Trophoblast cell (in vitro differentiated cells and primary cell): ENCODE measurements at regions not wholly inside any gene's neighbourhood (a gene's known extent, or its start where the extent isn't known, plus 50 kb on each side); places are given as distances from the start of the nearest gene placed in this dataset.

Source experiments
- DNase-seq, 2 donors: peaks; one replicate each; pipeline ENCODE4 v3.0.0-alpha.2; 2016
- H2AFZ ChIP-seq: 2 replicates; pipeline ENCODE4 v1.6.1; 2013; ENCODE audit warnings: low read length, moderate library complexity, mild to moderate bottlenecking; ENCODE audit not compliant: insufficient read depth, poor library complexity
- H2AK5ac ChIP-seq: 2 replicates; pipeline ENCODE4 v1.6.1; 2013; ENCODE audit warnings: mild to moderate bottlenecking, low read length
- H2BK120ac ChIP-seq: 2 replicates; pipeline ENCODE4 v1.6.1; 2013; ENCODE audit warnings: low read length, mild to moderate bottlenecking, moderate library complexity; ENCODE audit not compliant: insufficient read depth, poor library complexity
- H2BK12ac ChIP-seq: 2 replicates; pipeline ENCODE4 v1.6.1; 2013; ENCODE audit warnings: mild to moderate bottlenecking, low read length, moderate library complexity
- H2BK5ac ChIP-seq: 2 replicates; pipeline ENCODE4 v1.6.1; 2013; ENCODE audit warnings: low read length, low read depth, moderate library complexity, mild to moderate bottlenecking; ENCODE audit not compliant: poor library complexity
- H3K14ac ChIP-seq: 2 replicates; pipeline ENCODE4 v1.6.1; 2013; ENCODE audit warnings: mild to moderate bottlenecking, low read length
- H3K18ac ChIP-seq: 2 replicates; pipeline ENCODE4 v1.6.1; 2013; ENCODE audit warnings: mild to moderate bottlenecking, low read length
- H3K23ac ChIP-seq: 2 replicates; pipeline ENCODE4 v1.6.1; 2013; ENCODE audit warnings: low read length
- H3K27ac ChIP-seq: 2 replicates; pipeline ENCODE4 v1.5.1; 2013; ENCODE audit warnings: low read depth, mild to moderate bottlenecking, inconsistent platforms, low read length, moderate library complexity
- H3K27me3 ChIP-seq: 2 replicates; pipeline ENCODE4 v1.6.1; 2013; ENCODE audit warnings: inconsistent platforms, mild to moderate bottlenecking, low read length, moderate library complexity; ENCODE audit not compliant: insufficient read depth
- H3K36me3 ChIP-seq, 2 experiments: 1 replicate in 1 of 2; 2 replicates in 1 of 2; pipeline ENCODE4 v1.6.1; 2013; ENCODE audit warnings: low read length in 2 of 2, mild to moderate bottlenecking in 2 of 2, moderate library complexity in 1 of 2; ENCODE audit not compliant: insufficient read depth in 2 of 2, control insufficient read depth in 1 of 2
- H3K4ac ChIP-seq: 2 replicates; pipeline ENCODE4 v1.6.1; 2013; ENCODE audit warnings: low read depth, mild to moderate bottlenecking, low read length, moderate library complexity
- H3K4me1 ChIP-seq, 2 experiments: 1 replicate in 1 of 2; 2 replicates in 1 of 2; pipeline ENCODE4 v1.6.1; 2013; ENCODE audit warnings: low read length in 2 of 2, mild to moderate bottlenecking in 2 of 2, moderate library complexity in 1 of 2; ENCODE audit not compliant: insufficient read depth in 2 of 2, control insufficient read depth in 1 of 2
- H3K4me2 ChIP-seq: 2 replicates; pipeline ENCODE4 v1.6.1; 2013; ENCODE audit warnings: inconsistent platforms, mild to moderate bottlenecking, low read length, moderate library complexity
- H3K4me3 ChIP-seq: 2 replicates; pipeline ENCODE4 v1.5.1; 2013; ENCODE audit warnings: mild to moderate bottlenecking, low read depth, low read length, inconsistent platforms
- H3K79me1 ChIP-seq: one replicate; pipeline ENCODE4 v1.6.1; 2013; ENCODE audit warnings: low read length
- H3K79me2 ChIP-seq: 2 replicates; pipeline ENCODE4 v1.6.1; 2013; ENCODE audit warnings: low read length, mild to moderate bottlenecking; ENCODE audit not compliant: control insufficient read depth, insufficient read depth, poor library complexity
- H3K9ac ChIP-seq: 2 replicates; pipeline ENCODE4 v1.6.1; 2013; ENCODE audit warnings: mild to moderate bottlenecking, low read length
- H3K9me3 ChIP-seq: 2 replicates; pipeline ENCODE4 v1.6.1; 2013; ENCODE audit warnings: low read depth, mild to moderate bottlenecking, control low read depth, inconsistent platforms, low read length; ENCODE audit not compliant: insufficient read depth
- H4K12ac ChIP-seq: 2 replicates; pipeline ENCODE4 v1.6.1; 2013; ENCODE audit warnings: low read depth, mild to moderate bottlenecking, low read length, moderate library complexity
- H4K8ac ChIP-seq: 2 replicates; pipeline ENCODE4 v1.6.1; 2013; ENCODE audit warnings: low read depth, mild to moderate bottlenecking, low read length, moderate library complexity
- H4K91ac ChIP-seq: one replicate; pipeline ENCODE4 v1.6.1; 2013; ENCODE audit warnings: low read depth, mild to moderate bottlenecking, low read length, moderate library complexity
- WGBS: extraction: QIAGEN DNeasy Blood & Tissue Kit; methylation state at CpG from one replicate; pipeline ENCODE4 v1.1.7; 2013; ENCODE audit warnings: missing lambda C conversion rate; ENCODE audit not compliant: insufficient read length, insufficient coverage; ENCODE audit errors: extremely low coverage; 5-methylcytosine and 5-hydroxymethylcytosine counted together

GRCh38 chr12:98358144-98358543 is 157.2 kb upstream of the TMPO start:
- Histone ChIP-seq H3K36me3 (no peaks in the 10 kb centered on the region), H4K8ac (no peak overlapping the region), H3K27ac (no peak overlapping the region), H3K18ac (no peak overlapping the region), H3K23ac (no peak overlapping the region), H4K91ac (no peak overlapping the region), H3K14ac (no peak overlapping the region), H2BK12ac (no peak overlapping the region), H3K27me3 (no peaks in the 10 kb centered on the region), H3K4me3 (no peak overlapping the region), H3K9me3 (peaks cover 1% of the 10 kb centered on the region), H3K4me2 (no peak overlapping the region), H3K4me1 (no peaks in the 10 kb centered on the region), H3K9ac (no peak overlapping the region), H4K12ac (no peak overlapping the region), H3K79me1 (no peaks in the 10 kb centered on the region), H2AFZ (no peak overlapping the region), H3K79me2 (no peaks in the 10 kb centered on the region), H2BK5ac (no peak overlapping the region), H2AK5ac (no peak overlapping the region), H2BK120ac (no peak overlapping the region), H3K4ac (no peak overlapping the region)
- WGBS = no CpG with 5 or more reads among the region's 2 CpGs
- DNase-seq = no peak

DNA sequence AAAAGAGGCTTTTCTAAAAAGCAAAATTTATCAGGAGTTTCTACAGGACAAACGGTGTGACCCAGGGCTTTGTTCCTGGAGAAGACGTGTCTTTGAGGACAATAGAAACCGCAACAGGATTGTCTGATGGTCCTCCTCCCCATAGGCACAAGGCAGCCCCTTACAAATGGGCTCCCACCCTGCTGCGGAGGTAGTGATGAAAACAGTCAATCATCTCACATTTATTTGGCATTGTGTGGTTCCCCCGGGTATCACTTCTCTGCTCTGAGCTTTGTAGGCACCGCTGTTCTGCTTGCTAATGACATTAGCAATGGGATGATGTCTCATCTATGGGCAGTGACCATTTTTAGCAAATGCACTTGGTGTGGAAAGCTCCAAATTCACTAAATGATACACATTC is 155.5 kb upstream of the TMPO start:
- Histone ChIP-seq H3K23ac (no peak overlapping the region), H3K4me1 (no peaks in the 10 kb centered on the region), H3K9ac (no peak overlapping the region), H3K4me2 (no peak overlapping the region), H3K18ac (no peak overlapping the region), H3K4me3 (no peak overlapping the region), H4K8ac (no peak overlapping the region), H3K27me3 (no peaks in the 10 kb centered on the region), H4K91ac (no peak overlapping the region), H3K4ac (no peak overlapping the region), H4K12ac (no peak overlapping the region), H2AFZ (no peak overlapping the region), H2BK12ac (no peak overlapping the region), H3K36me3 (no peaks in the 10 kb centered on the region), H3K14ac (no peak overlapping the region), H3K79me1 (no peaks in the 10 kb centered on the region), H3K9me3 (peaks cover 1% of the 10 kb centered on the region), H2AK5ac (no peak overlapping the region), H3K79me2 (no peaks in the 10 kb centered on the region), H2BK120ac (no peak overlapping the region), H3K27ac (no peak overlapping the region), H2BK5ac (no peak overlapping the region)
- DNase-seq = no peak
- WGBS = no CpG with 5 or more reads among the region's 6 CpGs

DNA sequence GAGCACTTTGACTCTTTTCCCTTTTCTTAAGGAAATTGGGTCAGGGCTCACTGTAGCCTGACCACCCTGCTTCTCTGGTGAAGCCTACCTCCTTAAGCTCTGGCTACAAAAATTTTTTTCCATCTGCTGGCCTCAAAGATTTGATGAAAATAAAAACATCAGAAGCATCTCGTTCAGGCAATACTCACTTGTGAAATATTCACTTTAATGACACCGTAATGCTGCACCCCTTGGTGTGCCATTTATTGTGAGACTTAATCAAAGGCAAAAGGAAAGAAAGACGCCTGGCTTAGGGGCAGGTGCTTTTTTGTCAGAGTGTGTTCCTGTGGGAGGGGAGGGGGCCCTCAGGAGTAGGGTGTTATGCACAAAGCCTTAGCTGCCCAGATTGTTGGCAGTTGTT is 155.0 kb upstream of the TMPO start:
- Histone ChIP-seq H4K91ac (no peak overlapping the region), H4K8ac (no peak overlapping the region), H3K18ac (no peak overlapping the region), H2AFZ (no peak overlapping the region), H3K9ac (no peak overlapping the region), H3K14ac (no peak overlapping the region), H3K9me3 (peaks cover 1% of the 10 kb centered on the region), H3K4me2 (no peak overlapping the region), H2AK5ac (no peak overlapping the region), H3K4ac (no peak overlapping the region), H2BK5ac (no peak overlapping the region), H3K27ac (no peak overlapping the region), H2BK120ac (no peak overlapping the region), H4K12ac (no peak overlapping the region), H3K36me3 (no peaks in the 10 kb centered on the region), H3K4me3 (no peak overlapping the region), H3K4me1 (no peaks in the 10 kb centered on the region), H3K23ac (no peak overlapping the region), H3K79me1 (no peaks in the 10 kb centered on the region), H3K79me2 (no peaks in the 10 kb centered on the region), H2BK12ac (no peak overlapping the region), H3K27me3 (no peaks in the 10 kb centered on the region)
- no peak for DNase-seq
- no CpG with 5 or more reads among the region's 3 CpGs for WGBS

- WGBS = no CpG with 5 or more reads among the region's 4 CpGs
Measured at GRCh38 chr12:98369581-98369980, 145.8 kb upstream of the TMPO start.

More at GRCh38 chr12:98369581-98369980, 145.8 kb upstream of the TMPO start:
- Histone ChIP-seq H3K27ac (no peak overlapping the region), H3K79me2 (no peaks in the 10 kb centered on the region), H2AFZ (no peak overlapping the region), H3K36me3 (no peaks in the 10 kb centered on the region), H3K27me3 (no peaks in the 10 kb centered on the region), H3K9ac (no peak overlapping the region), H2BK12ac (no peak overlapping the region), H3K79me1 (no peaks in the 10 kb centered on the region), H3K18ac (no peak overlapping the region), H2BK120ac (no peak overlapping the region), H3K4me3 (no peak overlapping the region), H3K9me3 (no peaks in the 10 kb centered on the region), H4K91ac (no peak overlapping the region), H2AK5ac (no peak overlapping the region), H3K4ac (no peak overlapping the region), H3K23ac (no peak overlapping the region), H3K4me2 (no peak overlapping the region), H4K8ac (no peak overlapping the region), H3K4me1 (peaks cover 0 to 2% of the 10 kb centered on the region in 2 experiments), H2BK5ac (no peak overlapping the region), H3K14ac (no peak overlapping the region), H4K12ac (no peak overlapping the region)
- DNase-seq = no peak
